HepG2 (cell line): ENCODE measurements at regions not wholly inside any gene's neighbourhood (a gene's known extent, or its start where the extent isn't known, plus 50 kb on each side); places are given as distances from the start of the nearest gene placed in this dataset.

Source experiments
- ATAC-seq: fragments of 200-7000 bp; cut with Tn5 transposase; 3 replicates; pipeline ENCODE4 v1.9.1; 2020; ENCODE audit warnings: mild to moderate bottlenecking, moderate library complexity
- BruUV-seq: library from RNA; stranded (reverse); fragments of 400-500 nt; replicated peaks from 2 replicates; lab custom pipeline; 2021; lab: Mats Ljungman, UMichigan
- CTCF ChIA-PET: fragments of 300-600 bp; formaldehyde crosslinking; extraction: SDS; loops from one replicate; lab custom pipeline; 2021; ENCODE audit warnings: low total read pairs, inconsistent platforms, low intra/inter-chr PET ratio; lab: Yijun Ruan, JAX
- POLR2A ChIA-PET: fragments of 350-600 bp; sonication (Branson Sonifier 250); formaldehyde crosslinking; loops from one replicate; lab custom pipeline; 2020; ENCODE audit warnings: antibody characterized with exemption, inconsistent platforms; lab: Yijun Ruan, JAX
- DNase-seq: peaks from one replicate; pipeline ENCODE4 v3.0.0-alpha.2; 2015; ENCODE audit warnings: low spot score
- FAIRE-seq: peaks from 3 replicates; lab custom pipeline; 2011; peaks lifted over from hg19 to GRCh38; lab: Jason Lieb, UNC
- H2AFZ ChIP-seq: one replicate; pipeline ENCODE4 v1.6.1; 2011; ENCODE audit warnings: low read length, inconsistent platforms
- H3K27ac ChIP-seq: fragments of 300-600 bp; 3 replicates; pipeline ENCODE4 v1.8.0; 2011; ENCODE audit warnings: mixed run types, mild to moderate bottlenecking, mixed read lengths, low read length, inconsistent platforms; ENCODE audit not compliant: insufficient read depth; ENCODE audit errors: extremely low read length
- H3K27me3 ChIP-seq, 2 experiments: fragments of 200-600 bp in 1 of 2; 2 replicates in 1 of 2; 3 replicates in 1 of 2; pipeline versions ENCODE4 v1.6.0 to v1.8.0; 2011; ENCODE audit warnings: low read length in 2 of 2, mild to moderate bottlenecking in 2 of 2, moderate library complexity in 2 of 2, inconsistent platforms in 1 of 2; ENCODE audit not compliant: insufficient read depth in 2 of 2, control insufficient read depth in 1 of 2
- H3K36me3 ChIP-seq, 2 experiments: fragments of 200-600 bp in 1 of 2; replicated peaks in 1 of 2; 2 replicates in 1 of 2; 3 replicates in 1 of 2; pipeline versions ENCODE4 v1.5.1 to v1.8.0; 2011; ENCODE audit warnings: low read length in 2 of 2, inconsistent platforms in 1 of 2; ENCODE audit not compliant: insufficient read depth in 2 of 2, control insufficient read depth in 1 of 2
- H3K4me1 ChIP-seq: 2 replicates; pipeline ENCODE4 v1.5.1; 2012; ENCODE audit warnings: low read length, inconsistent platforms; ENCODE audit not compliant: insufficient read depth
- H3K4me2 ChIP-seq: 2 replicates; pipeline ENCODE4 v1.6.0; 2011; ENCODE audit warnings: low read depth, low read length, inconsistent platforms
- H3K4me3 ChIP-seq, 3 experiments: fragments of 200-600 bp in 1 of 3; sonication (generic), shearing (Covaris generic) in 1 of 3; replicated peaks in 1 of 3; 2 replicates each; pipeline ENCODE4 v1.5.1; 2011 to 2016; ENCODE audit warnings: low read length in 3 of 3, inconsistent platforms in 2 of 3, low read depth in 2 of 3, mild to moderate bottlenecking in 2 of 3, control low read depth in 1 of 3, mixed read lengths in 1 of 3; ENCODE audit not compliant: insufficient read depth in 1 of 3
- H3K79me2 ChIP-seq: one replicate; pipeline ENCODE4 v1.6.1; 2011; ENCODE audit warnings: low read length, inconsistent platforms; ENCODE audit not compliant: insufficient read depth
- H3K9ac ChIP-seq: 2 replicates; pipeline ENCODE4 v1.6.0; 2011; ENCODE audit warnings: mild to moderate bottlenecking, low read depth, low read length, inconsistent platforms; ENCODE audit not compliant: insufficient read depth
- H3K9me3 ChIP-seq: 2 replicates; pipeline ENCODE4 v1.5.1; 2012; ENCODE audit warnings: mild to moderate bottlenecking, low read length
- H4K20me1 ChIP-seq: 2 replicates; pipeline ENCODE4 v1.6.0; 2011; ENCODE audit warnings: inconsistent platforms, mild to moderate bottlenecking, low read length, moderate library complexity; ENCODE audit not compliant: insufficient read depth
- AKAP8 ChIP-seq: sonication (generic); formaldehyde crosslinking; IDR thresholded peaks from 2 replicates; pipeline ENCODE4 v1.5.1; 2020; ENCODE audit warnings: mild to moderate bottlenecking, missing genetic modification reagents
- ETV5 ChIP-seq: IDR thresholded peaks from 2 replicates; pipeline ENCODE4 v1.6.1; 2018; ENCODE audit warnings: missing biosample characterization, missing genetic modification reagents, inconsistent platforms, borderline replicate concordance
- FOSL1 ChIP-seq: sonication (generic); formaldehyde crosslinking; IDR thresholded peaks from 2 replicates; pipeline ENCODE4 v1.9.0; 2021; ENCODE audit warnings: missing genetic modification reagents, borderline replicate concordance
- GMEB1 ChIP-seq: sonication (generic); formaldehyde crosslinking; IDR thresholded peaks from 2 replicates; pipeline ENCODE4 v1.5.1; 2020; ENCODE audit warnings: missing genetic modification reagents, mild to moderate bottlenecking, borderline replicate concordance
- HOXA5 ChIP-seq: sonication (generic); formaldehyde crosslinking; IDR thresholded peaks from 2 replicates; pipeline ENCODE4 v1.4.0; 2020; ENCODE audit warnings: missing genetic modification reagents
- MAFG ChIP-seq: sonication (generic); formaldehyde crosslinking; IDR thresholded peaks from 2 replicates; pipeline ENCODE4 v1.5.1; 2020; ENCODE audit warnings: mild to moderate bottlenecking, missing genetic modification reagents
- MLXIP ChIP-seq: sonication (generic); formaldehyde crosslinking; IDR thresholded peaks from 2 replicates; pipeline ENCODE4 v1.9.0; 2021; ENCODE audit warnings: missing genetic modification reagents, borderline replicate concordance
- SMAD9 ChIP-seq: sonication (generic); formaldehyde crosslinking; IDR thresholded peaks from 2 replicates; pipeline ENCODE4 v1.5.1; 2020; ENCODE audit warnings: mild to moderate bottlenecking, missing genetic modification reagents
- TCF7L2 ChIP-seq: IDR thresholded peaks from 2 replicates; pipeline ENCODE4 v1.6.1; 2011; ENCODE audit warnings: mild to moderate bottlenecking, low read depth, low read length, moderate library complexity
- ZNF264 ChIP-seq: sonication (generic); formaldehyde crosslinking; IDR thresholded peaks from 2 replicates; pipeline ENCODE4 v1.4.0; 2020; ENCODE audit warnings: missing genetic modification reagents
- ZNF570 ChIP-seq: sonication (generic); formaldehyde crosslinking; IDR thresholded peaks from 2 replicates; pipeline ENCODE4 v1.4.0; 2020; ENCODE audit warnings: mild to moderate bottlenecking, missing genetic modification reagents, borderline replicate concordance
- ZNF746 ChIP-seq: sonication (generic); formaldehyde crosslinking; IDR thresholded peaks from 2 replicates; pipeline ENCODE4 v1.8.0; 2022; ENCODE audit warnings: mild to moderate bottlenecking, missing genetic modification reagents
- ZNF792 ChIP-seq: IDR thresholded peaks from 2 replicates; pipeline ENCODE4 v1.6.1; 2016
- ZNF883 ChIP-seq: sonication (generic); formaldehyde crosslinking; IDR thresholded peaks from 2 replicates; pipeline ENCODE4 v1.5.1; 2020; ENCODE audit warnings: mild to moderate bottlenecking, missing genetic modification reagents; ENCODE audit errors: not compliant biosample characterization
- ZSCAN22 ChIP-seq: sonication (generic); formaldehyde crosslinking; IDR thresholded peaks from 2 replicates; pipeline ENCODE4 v1.4.0; 2020; ENCODE audit warnings: mild to moderate bottlenecking, missing genetic modification reagents
- ZSCAN30 ChIP-seq: sonication (generic); formaldehyde crosslinking; IDR thresholded peaks from 2 replicates; pipeline ENCODE4 v1.5.0; 2020; ENCODE audit warnings: mild to moderate bottlenecking, missing genetic modification reagents
- WGBS: methylation state at CpG from one replicate; pipeline ENCODE4 v1.1.6; 2017; ENCODE audit warnings: low lambda C conversion rate; 5-methylcytosine and 5-hydroxymethylcytosine counted together
- in situ Hi-C: cut with HindIII; loops from 2 replicates; pipeline ENCODE4 v1.10.0; 2017; ENCODE audit warnings: low pct_unique_long_range_greater_than_20kb; ENCODE audit not compliant: extremely low pct_ligation_motif_present
- intact Hi-C: fragments of 100-400 bp; cut with micrococcal nuclease; formaldehyde crosslinking; loops from one replicate; pipeline ENCODE4 v1.10.0; 2022; ENCODE audit not compliant: unreplicated experiment

- H3K79me2 ChIP-seq: no peaks in the 10 kb centered on the region
- TF ChIP-seq AKAP8 (no peak), FOSL1 (CRISPR knock-in tag) (no peak), GMEB1 (CRISPR knock-in tag) (no peak), ETV5 (CRISPR knock-in tag) (no peak), HOXA5 (CRISPR knock-in tag) (no peak), MLXIP (CRISPR knock-in tag) (no peak), MAFG (no peak), ZNF883 (CRISPR knock-in tag) (no peak), SMAD9 (no peak), TCF7L2 (no peak), ZSCAN22 (CRISPR knock-in tag) (no peak), ZNF570 (CRISPR knock-in tag) (no peak), ZNF746 (CRISPR knock-in tag) (no peak), ZNF792 (CRISPR knock-in tag) (no peak), ZNF264 (no peak), ZSCAN30 (no peak)
- no peak overlapping the region for H3K4me2 ChIP-seq
- H3K4me3 ChIP-seq: no peak overlapping the region
- no peaks in the 10 kb centered on the region for H3K9me3 ChIP-seq
- no peak overlapping the region for H3K9ac ChIP-seq
- in situ Hi-C loops: loop anchor here (25.0 kb wide), 1 partner anchor 562 kb away; no protein-coding TSS in a partner anchor
- H3K27ac ChIP-seq: no peak overlapping the region
- intact Hi-C loops: no loop called here
- no peak overlapping the region for H2AFZ ChIP-seq
- BruUV-seq: no TSS peak
- FAIRE-seq (no peak), ATAC-seq (no peak), DNase-seq (no peak)
- no peaks in the 10 kb centered on the region for H4K20me1 ChIP-seq
- no peaks in the 10 kb centered on the region for H3K4me1 ChIP-seq
- ChIA-PET CTCF (no interaction called here), POLR2A (no interaction called here)
- no peaks in the 10 kb centered on the region for H3K36me3 ChIP-seq
- H3K27me3 ChIP-seq: peaks cover 0 to 5% of the 10 kb centered on the region in 2 experiments; a peak in 1 of 5 replicates
- WGBS: 23% methylated on average over 2 of the region's 2 CpGs
These were observed 756.6 kb downstream of the RNF144A start for GRCh38 chr2:7673853-7674252.
